GM19193 (cell line): ENCODE measurements at regions not wholly inside any gene's neighbourhood (a gene's known extent, or its start where the extent isn't known, plus 50 kb on each side); places are given as distances from the start of the nearest gene placed in this dataset.

ENCODE experiments used
- POLR2A ChIP-seq: IDR thresholded peaks from 4 replicates; pipeline ENCODE4 v1.6.1; 2011; ENCODE audit not compliant: insufficient read depth, insufficient read length; ENCODE audit errors: extremely low read depth

DNA sequence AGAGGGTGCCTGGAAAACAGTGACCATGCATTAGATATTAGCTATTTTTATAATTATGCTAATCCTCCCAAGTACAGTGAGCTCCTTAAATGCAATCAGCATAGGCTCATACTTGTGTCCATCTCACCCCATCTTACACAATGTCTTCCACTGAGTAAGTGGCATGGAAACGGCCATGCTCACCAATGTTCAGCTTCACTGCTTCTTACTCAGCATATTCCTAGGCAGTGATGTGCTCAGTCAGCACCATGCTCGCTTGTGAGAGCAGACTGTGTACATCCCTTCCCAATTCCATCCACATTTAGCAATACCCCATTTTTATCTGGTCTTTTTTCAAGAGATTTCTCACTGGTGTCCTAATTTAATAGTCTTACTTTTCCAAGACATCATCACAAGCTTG is 454.8 kb upstream of the SOX9 start:
- no peak for TF ChIP-seq POLR2A

DNA sequence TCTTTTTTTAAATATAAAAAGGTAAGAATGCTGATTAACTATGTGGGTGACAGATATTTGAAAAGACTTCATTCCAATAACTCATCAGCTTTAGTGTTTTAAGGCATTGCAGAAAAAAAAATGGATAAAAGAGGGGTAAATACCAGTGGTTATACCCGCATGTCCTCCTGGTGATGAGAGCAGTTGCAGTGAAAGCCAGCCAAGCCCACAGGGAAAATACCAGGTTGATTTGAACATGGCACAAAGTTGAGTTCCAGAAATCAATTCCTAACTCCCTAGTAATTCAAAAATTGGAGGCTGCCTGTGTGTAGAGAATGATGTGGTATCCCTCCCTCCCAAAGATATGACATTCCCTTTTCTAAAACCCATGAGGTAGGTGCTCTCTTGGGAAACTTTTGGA is 453.2 kb upstream of the SOX9 start:
- no peak for TF ChIP-seq POLR2A

DNA sequence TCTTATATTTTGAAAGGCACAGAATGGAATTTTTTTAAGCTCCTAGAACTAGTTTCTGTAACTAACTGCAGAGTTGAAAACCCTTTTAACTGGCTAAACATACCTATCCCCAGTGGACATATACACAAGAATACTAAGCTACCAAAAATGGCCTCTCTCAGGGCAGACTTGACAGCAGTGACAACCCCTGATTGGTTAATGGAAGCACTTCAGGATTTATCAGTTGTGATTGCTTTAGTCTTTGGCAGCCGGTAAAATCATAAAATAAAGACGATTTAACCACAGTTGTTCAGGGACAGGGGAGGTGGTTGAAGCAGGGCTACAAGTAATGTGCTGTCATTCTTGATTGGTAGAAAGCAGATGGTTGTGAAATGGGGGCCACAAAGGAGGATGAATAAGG is 452.0 kb upstream of the SOX9 start:
- TF ChIP-seq POLR2A: no peak

DNA sequence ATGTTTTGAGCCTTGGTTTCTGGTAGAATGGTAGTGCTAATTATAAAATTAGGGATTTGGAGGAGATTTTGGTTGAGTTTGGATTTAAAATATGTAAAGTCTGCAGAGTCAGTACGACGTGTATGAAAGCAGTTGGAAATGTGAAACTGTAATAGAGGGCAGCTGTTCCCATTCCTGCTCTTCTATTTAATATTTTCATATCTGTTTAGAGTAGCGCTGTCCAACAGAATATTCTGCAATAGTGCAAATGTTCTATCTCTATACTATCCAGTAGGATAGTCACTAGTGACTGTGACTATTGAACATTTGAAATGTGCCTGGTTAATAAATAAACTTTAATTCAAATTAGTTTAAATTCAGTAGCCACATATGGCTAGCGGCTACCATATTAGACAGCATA is 443.4 kb upstream of the SOX9 start:
- TF ChIP-seq POLR2A: no peak

DNA sequence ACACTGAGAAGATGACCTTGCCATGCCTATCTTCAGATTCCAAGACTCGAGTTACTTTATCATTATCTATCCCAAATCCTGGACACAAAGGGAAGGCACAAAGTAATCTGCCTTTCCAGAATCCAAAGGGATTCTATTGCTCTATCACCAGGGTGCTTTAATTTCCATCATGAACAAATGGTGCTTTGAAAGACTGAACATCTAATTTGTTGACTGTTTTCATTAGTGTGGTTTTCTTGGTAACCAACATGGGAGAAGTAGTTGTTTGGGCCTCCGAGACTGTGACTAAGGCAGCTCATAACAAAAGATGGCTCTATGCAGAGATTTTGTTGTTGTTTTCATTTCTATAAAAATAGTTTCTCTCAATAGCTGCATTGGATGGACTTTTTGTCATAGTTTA is 441.0 kb upstream of the SOX9 start:
- TF ChIP-seq POLR2A: no peak

DNA sequence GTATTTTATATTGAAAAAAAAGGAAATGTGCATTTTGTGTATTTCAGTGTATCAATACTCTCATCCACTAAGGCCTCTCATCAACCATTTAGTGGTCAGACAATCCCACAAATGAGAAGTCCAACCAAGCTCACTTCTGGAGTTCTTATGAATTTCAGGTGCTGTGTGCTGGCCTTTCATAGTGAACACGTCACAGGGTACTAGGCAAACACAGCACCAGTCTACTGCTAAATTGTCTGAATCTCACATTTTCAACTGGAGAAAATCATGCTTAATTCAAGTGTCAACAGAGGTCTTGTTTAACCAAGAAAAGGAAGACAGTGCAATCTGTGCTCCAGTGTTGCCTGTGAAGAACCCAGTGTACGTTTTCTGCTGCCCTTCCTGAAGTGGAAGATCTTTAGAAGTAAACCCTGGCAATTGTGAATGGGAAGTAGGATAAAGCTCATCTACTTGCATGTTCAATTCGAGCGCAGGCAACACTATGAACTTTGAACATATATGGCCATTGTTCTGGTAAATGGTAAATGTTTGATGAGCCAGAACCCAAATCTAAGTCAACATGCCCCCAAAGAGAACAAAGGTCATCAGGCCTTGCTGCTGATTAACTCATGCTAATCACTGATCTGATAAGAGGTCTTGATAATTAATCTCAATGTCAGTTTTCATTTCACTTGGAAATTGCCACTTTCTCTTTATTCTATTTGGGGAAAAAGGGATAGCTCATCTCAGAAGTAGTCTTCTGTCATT is 439.2 kb upstream of the SOX9 start:
- TF ChIP-seq POLR2A: no peak

DNA sequence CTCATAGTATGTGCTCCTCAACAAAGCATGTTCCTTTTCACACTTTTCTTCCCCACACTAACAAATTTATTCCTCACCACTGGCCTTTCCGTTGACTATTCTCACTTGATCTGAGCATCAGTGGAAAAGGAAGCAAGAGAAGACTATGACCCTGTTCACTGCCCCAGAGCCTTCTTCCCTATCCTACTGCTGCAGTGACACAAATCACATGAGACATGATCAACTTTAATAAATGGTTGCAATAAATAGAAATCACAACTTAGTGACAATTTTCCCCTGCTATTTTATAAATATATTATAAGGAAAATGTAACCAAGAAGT is 438.7 kb upstream of the SOX9 start:
- no peak for TF ChIP-seq POLR2A

DNA sequence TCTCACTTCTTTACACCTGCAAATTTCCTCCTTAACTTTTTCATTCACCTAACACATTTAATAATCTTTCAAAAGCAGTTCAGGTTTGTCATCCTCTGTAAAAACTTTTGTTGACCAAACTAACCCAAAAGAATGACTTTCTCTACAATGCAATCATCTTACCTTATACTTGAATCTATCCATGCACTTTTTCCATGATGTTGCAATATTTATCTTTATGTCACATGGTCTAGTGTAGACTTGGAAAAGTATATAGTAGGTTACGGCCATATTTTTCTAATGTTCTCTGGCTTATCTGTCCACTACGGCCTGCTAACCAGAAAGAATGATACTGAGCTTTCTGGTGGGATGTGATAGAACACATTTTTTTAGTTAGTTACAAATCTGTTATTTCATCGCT is 431.0 kb upstream of the SOX9 start:
- TF ChIP-seq POLR2A: no peak

DNA sequence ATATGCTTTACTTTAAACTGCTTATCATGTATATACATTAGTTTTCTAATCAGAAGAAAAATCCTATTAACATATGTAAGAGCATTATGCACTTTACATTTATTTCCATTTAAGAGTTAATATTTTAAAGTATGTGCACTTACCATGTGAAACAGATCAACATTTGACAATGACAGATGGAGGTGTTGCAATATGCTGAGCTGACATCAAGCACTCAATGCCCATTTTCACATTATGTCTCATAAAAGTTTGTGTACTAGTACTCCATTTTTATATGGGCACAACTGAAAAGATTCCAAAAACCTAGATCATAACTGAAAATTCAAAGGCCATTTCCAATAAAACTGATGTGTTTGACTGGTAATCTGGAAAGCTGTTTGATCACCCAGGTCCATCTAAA is 420.9 kb upstream of the SOX9 start:
- TF ChIP-seq POLR2A: no peak

DNA sequence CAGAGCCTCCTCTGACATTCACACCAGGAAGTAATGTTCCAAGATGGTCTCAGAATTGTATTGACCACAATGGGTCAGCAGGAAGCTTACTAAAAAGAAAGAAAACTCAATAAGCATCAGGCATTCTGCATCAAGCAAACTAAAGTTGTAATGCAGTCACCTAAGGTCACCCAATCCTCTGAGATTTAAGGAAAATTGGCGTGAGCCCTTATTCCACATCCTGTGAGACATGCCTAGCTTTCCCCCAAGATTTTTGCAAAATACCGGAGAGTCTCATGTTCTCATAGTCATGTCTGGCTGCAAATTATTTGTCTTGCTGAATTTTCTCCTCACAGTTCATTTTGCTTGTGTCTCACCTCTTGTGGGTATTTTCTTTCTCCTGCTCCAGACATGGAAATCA is 417.1 kb upstream of the SOX9 start:
- TF ChIP-seq POLR2A: no peak

DNA sequence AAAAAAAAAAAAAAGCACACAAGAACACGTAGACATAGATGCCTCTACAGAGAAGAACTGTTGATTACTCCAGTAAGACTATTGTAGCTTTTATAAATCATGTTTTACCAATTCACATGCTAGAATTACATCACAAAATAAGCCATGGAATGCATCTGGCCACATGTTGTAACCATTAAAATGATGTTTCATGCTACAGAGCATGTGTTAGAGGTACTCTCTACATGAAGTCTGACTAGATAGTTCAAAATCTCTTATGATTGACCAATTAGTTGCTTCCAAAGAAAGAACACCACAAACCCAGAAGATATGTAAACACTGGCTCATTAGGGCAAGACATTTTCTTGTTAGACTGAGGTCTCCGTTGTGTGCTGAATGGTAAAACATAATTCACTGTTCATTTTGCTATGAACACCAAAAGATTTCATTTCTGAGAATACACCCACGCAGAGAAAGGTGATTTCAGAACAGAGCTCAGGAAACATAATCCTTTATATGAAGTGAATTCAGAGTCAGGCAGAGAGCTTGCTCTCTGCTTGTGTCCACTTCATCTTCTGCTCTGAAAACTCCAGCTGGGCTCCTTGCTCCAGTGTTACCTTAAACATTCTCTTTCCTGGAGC is 411.4 kb upstream of the SOX9 start:
- TF ChIP-seq POLR2A: no peak

DNA sequence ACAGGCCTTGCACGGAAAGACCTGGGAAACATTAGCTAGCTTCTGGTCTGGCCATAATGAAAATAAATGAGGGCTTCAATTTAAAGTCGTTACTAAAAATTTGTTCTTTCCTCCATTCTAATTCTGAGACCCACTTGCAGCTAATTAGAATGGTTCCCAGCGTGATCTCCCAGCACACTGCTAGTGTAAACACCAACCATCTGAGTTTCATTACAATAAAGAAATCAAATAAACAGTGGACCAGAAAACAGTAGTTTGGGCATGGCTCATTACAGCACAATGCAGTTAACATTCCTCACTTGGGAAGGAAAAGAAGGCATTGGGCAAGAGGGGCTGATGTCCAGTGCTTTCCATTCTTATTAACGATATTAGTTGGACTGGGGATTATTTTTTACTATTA is 410.9 kb upstream of the SOX9 start:
- TF ChIP-seq POLR2A: no peak

DNA sequence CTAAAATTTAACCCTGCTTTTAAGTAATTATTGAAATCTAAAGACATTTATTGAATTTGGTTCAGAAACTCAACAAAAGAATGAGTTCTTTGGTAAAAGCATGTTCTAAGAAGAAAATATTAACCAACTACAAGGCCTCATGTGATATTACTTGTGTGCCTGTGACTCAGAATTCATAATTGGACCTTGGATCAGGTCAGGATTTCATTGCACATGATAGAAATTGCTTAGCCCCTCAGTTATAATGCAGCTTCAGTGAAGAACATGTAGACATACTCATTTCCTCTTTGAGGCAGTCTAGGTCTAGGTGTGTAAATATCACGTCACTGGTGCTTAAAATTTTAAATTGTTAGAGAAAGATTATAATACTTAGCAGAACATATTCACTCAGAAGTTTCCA is 410.0 kb upstream of the SOX9 start:
- no peak for TF ChIP-seq POLR2A

DNA sequence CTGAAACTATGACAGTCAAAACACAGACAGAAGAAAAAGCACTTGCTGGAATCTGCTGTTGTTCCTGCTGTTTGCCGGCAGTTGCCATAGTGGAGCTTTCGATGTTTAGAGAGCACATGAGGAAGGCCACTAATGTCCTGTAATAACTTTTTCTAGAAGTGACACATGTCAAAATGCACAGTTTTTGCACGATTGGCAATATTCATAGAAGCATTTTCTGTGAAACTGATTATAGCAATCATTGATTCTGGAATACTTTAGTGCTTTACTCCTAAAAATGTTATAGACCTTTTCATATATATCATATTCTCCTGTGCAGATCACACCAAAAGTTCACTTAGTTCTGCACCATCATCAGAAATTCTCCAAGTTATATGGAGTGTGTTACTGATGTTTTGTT is 407.0 kb upstream of the SOX9 start:
- TF ChIP-seq POLR2A: no peak

DNA sequence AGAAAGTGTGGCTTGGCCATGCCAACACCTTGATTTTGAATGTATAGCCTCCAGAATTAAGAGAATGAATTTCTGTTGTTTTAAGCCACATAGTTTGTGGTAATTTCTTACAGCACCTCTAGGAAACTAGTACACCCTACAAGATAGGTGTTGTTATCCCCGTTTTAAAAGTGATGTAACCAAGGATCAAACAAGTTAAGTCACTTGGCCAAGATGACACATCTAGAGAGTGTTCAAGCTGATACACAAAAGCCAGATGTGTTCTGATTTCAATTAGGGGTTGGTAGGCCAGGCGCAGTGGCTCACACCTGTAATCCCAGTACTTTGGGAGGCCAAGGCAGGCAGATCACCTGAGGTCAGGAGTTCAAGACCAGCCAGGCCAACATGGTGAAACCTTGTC is 396.5 kb upstream of the SOX9 start:
- TF ChIP-seq POLR2A: no peak

DNA sequence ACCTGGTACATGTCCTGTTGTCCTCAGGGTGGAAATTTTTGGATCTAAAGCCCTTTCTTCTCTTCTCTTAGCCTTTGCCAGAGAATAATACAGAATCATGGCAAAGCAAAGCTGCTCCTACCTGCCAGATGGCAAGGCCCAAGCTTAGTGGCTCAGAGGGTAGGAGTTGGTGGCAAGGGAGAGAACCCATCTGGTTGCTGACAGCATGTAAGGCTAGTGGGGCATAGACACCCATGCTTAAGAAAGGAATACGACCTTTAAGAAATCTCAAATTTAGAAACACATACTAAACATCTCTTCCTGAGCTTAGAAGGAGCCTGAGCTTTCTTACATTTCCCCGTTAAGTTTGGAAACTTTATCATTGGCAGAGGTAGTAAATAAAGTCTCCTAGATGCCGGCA is 395.0 kb upstream of the SOX9 start:
- TF ChIP-seq POLR2A: no peak

DNA sequence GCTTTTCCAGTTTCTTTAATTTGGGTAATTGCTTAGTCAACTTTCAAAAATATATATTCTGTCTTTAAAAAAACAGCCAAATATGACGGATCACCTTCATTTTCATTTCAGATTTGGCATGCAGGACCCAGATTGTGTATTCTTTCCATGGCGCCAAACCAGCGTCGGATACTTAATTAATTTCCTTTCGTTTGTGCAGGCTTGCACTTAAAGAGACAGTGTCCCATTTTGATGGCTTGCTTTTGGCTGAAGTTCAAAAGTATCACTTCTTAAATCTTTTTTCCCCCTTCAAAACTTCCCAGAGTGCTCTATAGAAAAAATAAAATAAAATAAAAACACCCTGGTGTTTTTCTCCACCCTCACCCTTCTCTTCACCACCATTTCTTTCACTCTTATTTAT is 394.5 kb upstream of the SOX9 start:
- TF ChIP-seq POLR2A: no peak

DNA sequence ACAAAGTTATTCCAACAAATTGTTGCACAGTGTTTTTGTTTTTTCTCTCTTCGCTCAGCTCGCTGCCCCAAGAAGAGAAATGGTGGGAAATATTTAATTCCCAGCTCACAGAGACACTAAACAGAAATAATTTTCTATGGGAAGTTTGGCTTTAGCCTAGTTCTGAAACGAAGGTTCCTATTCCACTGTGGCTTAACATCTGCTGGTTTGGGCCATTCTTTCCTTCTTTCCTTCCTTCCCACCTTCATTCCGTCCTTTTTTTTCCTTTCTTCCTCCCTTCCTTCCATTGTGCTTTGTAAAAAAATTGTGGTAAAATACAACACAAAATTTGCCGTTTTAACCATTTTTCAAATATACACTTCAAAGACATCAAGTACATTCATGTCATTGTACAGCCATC is 393.5 kb upstream of the SOX9 start:
- no peak for TF ChIP-seq POLR2A

DNA sequence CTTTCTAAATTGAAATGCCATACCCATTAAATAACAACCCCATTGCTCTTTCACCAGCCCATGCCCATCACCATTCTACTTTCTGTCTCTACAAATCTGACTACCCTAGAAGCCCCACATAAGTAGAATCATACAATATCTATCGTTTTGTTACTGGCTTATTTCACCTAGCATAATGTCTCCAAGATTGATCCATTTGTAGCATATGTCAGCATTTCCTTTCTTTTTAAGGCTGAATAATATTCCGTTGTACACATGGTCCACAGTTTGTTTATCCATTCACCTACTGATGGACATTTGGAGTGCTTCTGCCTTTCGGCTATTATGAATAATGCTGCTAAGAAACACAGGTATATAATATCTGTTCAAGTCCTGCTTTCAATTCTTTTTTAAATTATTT is 393.1 kb upstream of the SOX9 start:
- TF ChIP-seq POLR2A: no peak
